H9 (cell line): ENCODE measurements at regions not wholly inside any gene's neighbourhood (a gene's known extent, or its start where the extent isn't known, plus 50 kb on each side); places are given as distances from the start of the nearest gene placed in this dataset.
A peak's percentile ranks its signal among the peaks of the same experiment; 100 is the strongest.

Experiments used
- DNase-seq: peaks from one replicate; pipeline ENCODE4 v3.0.0-alpha.2; 2017
- H2AFZ ChIP-seq: one replicate; pipeline ENCODE4 v1.6.1; 2013; ENCODE audit warnings: mild to moderate bottlenecking, low read length, control low read depth, moderate library complexity
- H2AK5ac ChIP-seq: 2 replicates; pipeline ENCODE4 v1.6.1; 2013; ENCODE audit warnings: low read length, control low read depth, mixed read lengths; ENCODE audit not compliant: insufficient read length
- H2BK120ac ChIP-seq: one replicate; pipeline ENCODE4 v1.6.1; 2013; ENCODE audit warnings: low read depth, mild to moderate bottlenecking, low read length, control low read depth, inconsistent platforms; ENCODE audit not compliant: poor library complexity, severe bottlenecking
- H2BK12ac ChIP-seq: 2 replicates; pipeline ENCODE4 v1.6.1; 2013; ENCODE audit warnings: low read length, control low read depth, mixed read lengths, low read depth; ENCODE audit not compliant: insufficient read length
- H2BK15ac ChIP-seq: 2 replicates; pipeline ENCODE4 v1.6.1; 2013; ENCODE audit warnings: low read depth, low read length, control low read depth
- H2BK20ac ChIP-seq: one replicate; pipeline ENCODE4 v1.6.1; 2013; ENCODE audit warnings: low read depth, mild to moderate bottlenecking, low read length, control low read depth, inconsistent platforms; ENCODE audit not compliant: poor library complexity, severe bottlenecking
- H2BK5ac ChIP-seq: 2 replicates; pipeline ENCODE4 v1.6.1; 2013; ENCODE audit warnings: low read length, control low read depth, mixed read lengths; ENCODE audit not compliant: insufficient read length
- H3K14ac ChIP-seq: 2 replicates; pipeline ENCODE4 v1.6.1; 2013; ENCODE audit warnings: low read length, control low read depth; ENCODE audit not compliant: insufficient read depth
- H3K18ac ChIP-seq: 2 replicates; pipeline ENCODE4 v1.6.1; 2013; ENCODE audit warnings: low read depth, mild to moderate bottlenecking, mixed read lengths, low read length, control low read depth; ENCODE audit not compliant: insufficient read length
- H3K23ac ChIP-seq: 2 replicates; pipeline ENCODE4 v1.6.1; 2013; ENCODE audit warnings: low read length, control low read depth, mixed read lengths, low read depth; ENCODE audit not compliant: insufficient read length
- H3K23me2 ChIP-seq: 2 replicates; pipeline ENCODE4 v1.6.1; 2013; ENCODE audit warnings: low read depth, mild to moderate bottlenecking, mixed read lengths, low read length, control low read depth; ENCODE audit not compliant: insufficient read length, poor library complexity, severe bottlenecking
- H3K27ac ChIP-seq: 2 replicates; pipeline ENCODE4 v1.5.1; 2013; ENCODE audit warnings: low read length, control low read depth, mixed read lengths, low read depth; ENCODE audit not compliant: insufficient read length
- H3K27me3 ChIP-seq: 2 replicates; pipeline ENCODE4 v1.6.1; 2013; ENCODE audit warnings: low read length, control low read depth, inconsistent platforms; ENCODE audit not compliant: insufficient read depth
- H3K4ac ChIP-seq: 2 replicates; pipeline ENCODE4 v1.6.1; 2013; ENCODE audit warnings: low read depth, mild to moderate bottlenecking, control low read depth, inconsistent platforms, low read length, moderate library complexity
- H3K4me1 ChIP-seq: 2 replicates; pipeline ENCODE4 v1.6.1; 2013; ENCODE audit warnings: low read length, control low read depth, inconsistent platforms; ENCODE audit not compliant: insufficient read depth
- H3K4me2 ChIP-seq: 2 replicates; pipeline ENCODE4 v1.6.1; 2013; ENCODE audit warnings: low read length, control low read depth, mixed read lengths; ENCODE audit not compliant: insufficient read length, insufficient read depth
- H3K56ac ChIP-seq: 2 replicates; pipeline ENCODE4 v1.6.1; 2013; ENCODE audit warnings: low read depth, mild to moderate bottlenecking, mixed read lengths, low read length, control low read depth; ENCODE audit not compliant: insufficient read length
- H3K79me1 ChIP-seq: 2 replicates; pipeline ENCODE4 v1.6.1; 2013; ENCODE audit warnings: low read depth, mild to moderate bottlenecking, moderate library complexity, low read length, control low read depth, inconsistent platforms; ENCODE audit not compliant: insufficient read depth, poor library complexity, severe bottlenecking
- H3K79me2 ChIP-seq: 2 replicates; pipeline ENCODE4 v1.6.1; 2013; ENCODE audit warnings: low read length, control low read depth, inconsistent platforms; ENCODE audit not compliant: insufficient read depth
- H3K9ac ChIP-seq: 2 replicates; pipeline ENCODE4 v1.6.1; 2013; ENCODE audit warnings: low read length, control low read depth, mixed read lengths; ENCODE audit not compliant: insufficient read length; ENCODE audit errors: extremely low read depth
- H3K9me3 ChIP-seq: one replicate; pipeline ENCODE4 v1.6.1; 2013; ENCODE audit warnings: low read depth, low read length, inconsistent platforms; ENCODE audit not compliant: control insufficient read depth
- H3T11ph ChIP-seq: one replicate; pipeline ENCODE4 v1.6.1; 2013; ENCODE audit warnings: mild to moderate bottlenecking, low read length, control low read depth, inconsistent platforms
- H4K20me1 ChIP-seq: one replicate; pipeline ENCODE4 v1.6.1; 2013; ENCODE audit not compliant: control insufficient read depth, insufficient read length, insufficient read depth
- H4K5ac ChIP-seq: 2 replicates; pipeline ENCODE4 v1.6.1; 2013; ENCODE audit warnings: low read depth, mild to moderate bottlenecking, mixed read lengths, low read length, control low read depth; ENCODE audit not compliant: insufficient read length
- H4K8ac ChIP-seq: replicated peaks from 2 replicates; pipeline ENCODE4 v1.6.1; 2013; ENCODE audit warnings: low read length, control low read depth, mixed read lengths, low read depth; ENCODE audit not compliant: insufficient read length
- H4K91ac ChIP-seq: 2 replicates; pipeline ENCODE4 v1.6.1; 2013; ENCODE audit warnings: low read depth, mild to moderate bottlenecking, moderate library complexity, mixed read lengths, low read length, control low read depth; ENCODE audit not compliant: insufficient read length
- H3K27ac Mint-ChIP-seq, 3 experiments: 2 replicates in 2 of 3; 3 replicates in 1 of 3; pipeline ENCODE4 v1.8.0; 2020 to 2021; ENCODE audit warnings: mixed read lengths in 3 of 3, mild to moderate bottlenecking in 1 of 3, moderate library complexity in 1 of 3
- H3K27me3 Mint-ChIP-seq: 2 replicates; pipeline ENCODE4 v1.8.0; 2021; ENCODE audit warnings: low read depth, mild to moderate bottlenecking, moderate library complexity, mixed read lengths
- H3K36me3 Mint-ChIP-seq, 3 experiments: 2 replicates in 2 of 3; 3 replicates in 1 of 3; pipeline ENCODE4 v1.8.0; 2020 to 2021; ENCODE audit warnings: low read depth in 3 of 3, mixed read lengths in 3 of 3; ENCODE audit not compliant: insufficient read depth in 1 of 3
- H3K4me1 Mint-ChIP-seq, 2 experiments: 2 replicates each; pipeline ENCODE4 v1.8.0; 2020; ENCODE audit warnings: mixed read lengths in 2 of 2
- H3K4me3 Mint-ChIP-seq, 2 experiments: 2 replicates in 1 of 2; 3 replicates in 1 of 2; pipeline ENCODE4 v1.8.0; 2020 to 2021; ENCODE audit warnings: mild to moderate bottlenecking in 2 of 2, mixed read lengths in 2 of 2, moderate library complexity in 1 of 2
- H3K9me3 Mint-ChIP-seq, 2 experiments: 2 replicates in 1 of 2; 3 replicates in 1 of 2; pipeline ENCODE4 v1.8.0; 2020; ENCODE audit warnings: mild to moderate bottlenecking in 2 of 2, mixed read lengths in 2 of 2, moderate library complexity in 1 of 2
- CTCF ChIP-seq: fragments of 200-600 bp; sonication (generic); conservative IDR thresholded peaks from 3 replicates; pipeline ENCODE4 v1.8.0; 2021; ENCODE audit warnings: antibody characterized with exemption, mild to moderate bottlenecking
- WGBS: extraction: QIAGEN DNeasy Blood & Tissue Kit; methylation state at CpG from one replicate; pipeline ENCODE4 v1.1.7; 2013; ENCODE audit warnings: missing lambda C conversion rate, low lambda C conversion rate, mixed read lengths; ENCODE audit not compliant: insufficient read length; ENCODE audit errors: extremely low coverage; 5-methylcytosine and 5-hydroxymethylcytosine counted together

- no peak overlapping the region for H4K5ac ChIP-seq
- peak; percentile 61 for TF ChIP-seq CTCF
- peaks cover 1 to 9% of the 10 kb centered on the region in 2 experiments; a peak in 3 of 5 replicates for H3K9me3 Mint-ChIP-seq
- DNase-seq, result no peak
- no peak overlapping the region for H2BK5ac ChIP-seq
- H2BK20ac ChIP-seq, result no peak overlapping the region
- H2BK120ac ChIP-seq, result no peak overlapping the region
- peaks cover 0 to 1% (median 0%) of the 10 kb centered on the region in 3 experiments; a peak in 1 of 7 replicates for H3K36me3 Mint-ChIP-seq
- H2AK5ac ChIP-seq, result no peak overlapping the region
- no peak overlapping the region for H3T11ph ChIP-seq
- no peak overlapping the region for H3K56ac ChIP-seq
- no peak overlapping the region for H3K27ac ChIP-seq
- H3K23ac ChIP-seq, result no peak overlapping the region
- no peaks in the 10 kb centered on the region for H3K27me3 Mint-ChIP-seq
- no peak overlapping the region for H3K18ac ChIP-seq
- no peak overlapping the region for H4K91ac ChIP-seq
- no peak overlapping the region for H3K4ac ChIP-seq
- H3K79me1 ChIP-seq, result no peaks in the 10 kb centered on the region
- no peaks in the 10 kb centered on the region for H3K4me1 ChIP-seq
- no peak overlapping the region for H3K14ac ChIP-seq
- no peak overlapping the region for H2BK15ac ChIP-seq
- no CpG with 5 or more reads among the region's 1 CpG for WGBS
- H3K23me2 ChIP-seq, result no peaks in the 10 kb centered on the region
- no peak overlapping the region for H3K9ac ChIP-seq
- H3K79me2 ChIP-seq, result no peaks in the 10 kb centered on the region
- H3K9me3 ChIP-seq, result no peaks in the 10 kb centered on the region
- no peaks in the 10 kb centered on the region for H3K4me1 Mint-ChIP-seq
- H3K27me3 ChIP-seq, result no peaks in the 10 kb centered on the region
- no peak overlapping the region for H3K4me3 Mint-ChIP-seq
- no peak overlapping the region for H4K8ac ChIP-seq
- no peaks in the 10 kb centered on the region for H4K20me1 ChIP-seq
- H2AFZ ChIP-seq, result peak overlapping the region; percentile 56
- no peak overlapping the region for H3K27ac Mint-ChIP-seq
- H3K4me2 ChIP-seq, result no peak overlapping the region
- H2BK12ac ChIP-seq, result no peak overlapping the region
Measured at GRCh38 chr6:103672169-103672568, 1187.5 kb downstream of the HACE1 start.
